Cardiac muscle cell (in vitro differentiated cells and primary cell): ENCODE measurements at regions not wholly inside any gene's neighbourhood (a gene's known extent, or its start where the extent isn't known, plus 50 kb on each side); places are given as distances from the start of the nearest gene placed in this dataset.

Experiments used
- DNase-seq, 2 donors: peaks; one replicate each; pipeline versions ENCODE4 v3.0.0 to v3.0.0-alpha.2; 2010 to 2017; ENCODE audit warnings: low read depth in 1 of 2, low spot score in 1 of 2
- H3K27ac ChIP-seq: fragments of 200-600 bp; sonication (generic); 2 replicates; pipeline ENCODE4 v1.5.1; 2016
- H3K27me3 ChIP-seq: fragments of 200-600 bp; sonication (generic); 2 replicates; pipeline ENCODE4 v1.6.0; 2016; ENCODE audit warnings: control low read depth
- H3K36me3 ChIP-seq: fragments of 200-600 bp; sonication (generic); 2 replicates; pipeline ENCODE4 v1.5.1; 2016; ENCODE audit warnings: control low read depth
- H3K4me1 ChIP-seq: fragments of 200-600 bp; sonication (generic); 2 replicates; pipeline ENCODE4 v1.8.1; 2017; ENCODE audit warnings: low read depth, mild to moderate bottlenecking, mixed run types
- H3K4me3 ChIP-seq: fragments of 200-600 bp; sonication (generic); 2 replicates; pipeline ENCODE4 v1.5.1; 2016; ENCODE audit warnings: mild to moderate bottlenecking
- H3K9me3 ChIP-seq: fragments of 200-600 bp; sonication (generic); 2 replicates; pipeline ENCODE4 v1.5.1; 2017; ENCODE audit warnings: low read depth, mild to moderate bottlenecking, control low read depth
- CTCF ChIP-seq: IDR thresholded peaks from 2 replicates; pipeline ENCODE4 v1.5.1; 2012; ENCODE audit warnings: low read depth, mild to moderate bottlenecking, low read length

- Histone ChIP-seq H3K27me3 (no peaks in the 10 kb centered on the region), H3K4me3 (no peak overlapping the region), H3K36me3 (no peaks in the 10 kb centered on the region), H3K9me3 (no peaks in the 10 kb centered on the region), H3K27ac (no peak overlapping the region), H3K4me1 (no peaks in the 10 kb centered on the region)
- no peak for TF ChIP-seq CTCF
- DNase-seq, result no peak
Measured at GRCh38 chr18:7288544-7288943, 57.7 kb downstream of the LRRC30 start.

- Histone ChIP-seq H3K9me3 (no peaks in the 10 kb centered on the region), H3K36me3 (no peaks in the 10 kb centered on the region), H3K4me1 (no peaks in the 10 kb centered on the region), H3K27ac (no peak overlapping the region), H3K4me3 (no peak overlapping the region), H3K27me3 (no peaks in the 10 kb centered on the region)
- no peak for TF ChIP-seq CTCF
- DNase-seq, result no peak
Measured at GRCh38 chr18:7290077-7290476, 59.2 kb downstream of the LRRC30 start.

GRCh38 chr18:7291046-7291445, 60.2 kb downstream of the LRRC30 start:
- Histone ChIP-seq H3K4me1 (no peaks in the 10 kb centered on the region), H3K36me3 (no peaks in the 10 kb centered on the region), H3K4me3 (no peak overlapping the region), H3K27me3 (no peaks in the 10 kb centered on the region), H3K27ac (no peak overlapping the region), H3K9me3 (no peaks in the 10 kb centered on the region)
- DNase-seq, result no peak
- TF ChIP-seq CTCF, result no peak

- DNase-seq, result no peak
- no peak for TF ChIP-seq CTCF
- no peak overlapping the region for H3K4me3 ChIP-seq
- no peak overlapping the region for H3K27ac ChIP-seq
- no peaks in the 10 kb centered on the region for H3K9me3 ChIP-seq
- no peaks in the 10 kb centered on the region for H3K27me3 ChIP-seq
- no peaks in the 10 kb centered on the region for H3K4me1 ChIP-seq
- H3K36me3 ChIP-seq, result no peaks in the 10 kb centered on the region
Measured at GRCh38 chr18:7298149-7298548, 67.3 kb downstream of the LRRC30 start.

- H3K36me3 ChIP-seq, result no peaks in the 10 kb centered on the region
- peak in 1 of 2 donors; percentile 20 for DNase-seq
- no peak overlapping the region for H3K27ac ChIP-seq
- H3K4me3 ChIP-seq, result no peak overlapping the region
- no peaks in the 10 kb centered on the region for H3K27me3 ChIP-seq
- no peak for TF ChIP-seq CTCF
- H3K4me1 ChIP-seq, result no peaks in the 10 kb centered on the region
- H3K9me3 ChIP-seq, result no peaks in the 10 kb centered on the region
Measured at GRCh38 chr18:7301094-7301493, 70.2 kb downstream of the LRRC30 start.

- TF ChIP-seq CTCF, result no peak
- no peaks in the 10 kb centered on the region for H3K9me3 ChIP-seq
- H3K36me3 ChIP-seq, result no peaks in the 10 kb centered on the region
- no peak overlapping the region for H3K4me3 ChIP-seq
- DNase-seq, result peak in 1 of 2 donors; percentile 45
- no peaks in the 10 kb centered on the region for H3K4me1 ChIP-seq
- no peaks in the 10 kb centered on the region for H3K27me3 ChIP-seq
- H3K27ac ChIP-seq, result no peak overlapping the region
Measured at GRCh38 chr18:7303316-7304060, 72.6 kb downstream of the LRRC30 start.
